ENCODE measurements at regions not wholly inside any gene's neighbourhood (a gene's known extent, or its start where the extent isn't known, plus 50 kb on each side); places are given as distances from the start of the nearest gene placed in this dataset.

GRCh38 chr5:142435410-142436115, 110.7 kb upstream of the SPRY4 start:
- DNase-seq (ENCODE audit: low read depth in 2 of 3, low spot score in 2 of 3): no peak

DNA sequence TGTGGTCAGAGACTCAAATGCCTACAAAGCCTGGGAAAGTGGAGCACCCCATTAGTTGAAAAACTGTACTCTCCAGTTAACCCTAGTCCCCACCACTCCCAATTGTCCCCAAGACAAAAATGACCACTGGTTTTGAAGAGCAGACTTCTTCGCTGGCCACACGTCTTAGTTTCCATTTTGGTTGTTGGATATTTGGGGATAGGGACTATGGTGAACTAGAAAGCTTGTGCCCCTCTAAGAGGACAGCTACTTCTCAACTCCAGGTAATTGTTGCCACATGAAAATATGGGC, 109.4 kb upstream of the SPRY4 start:
- DNase-seq (ENCODE audit: low read depth in 2 of 3, low spot score in 2 of 3): no peak

DNA sequence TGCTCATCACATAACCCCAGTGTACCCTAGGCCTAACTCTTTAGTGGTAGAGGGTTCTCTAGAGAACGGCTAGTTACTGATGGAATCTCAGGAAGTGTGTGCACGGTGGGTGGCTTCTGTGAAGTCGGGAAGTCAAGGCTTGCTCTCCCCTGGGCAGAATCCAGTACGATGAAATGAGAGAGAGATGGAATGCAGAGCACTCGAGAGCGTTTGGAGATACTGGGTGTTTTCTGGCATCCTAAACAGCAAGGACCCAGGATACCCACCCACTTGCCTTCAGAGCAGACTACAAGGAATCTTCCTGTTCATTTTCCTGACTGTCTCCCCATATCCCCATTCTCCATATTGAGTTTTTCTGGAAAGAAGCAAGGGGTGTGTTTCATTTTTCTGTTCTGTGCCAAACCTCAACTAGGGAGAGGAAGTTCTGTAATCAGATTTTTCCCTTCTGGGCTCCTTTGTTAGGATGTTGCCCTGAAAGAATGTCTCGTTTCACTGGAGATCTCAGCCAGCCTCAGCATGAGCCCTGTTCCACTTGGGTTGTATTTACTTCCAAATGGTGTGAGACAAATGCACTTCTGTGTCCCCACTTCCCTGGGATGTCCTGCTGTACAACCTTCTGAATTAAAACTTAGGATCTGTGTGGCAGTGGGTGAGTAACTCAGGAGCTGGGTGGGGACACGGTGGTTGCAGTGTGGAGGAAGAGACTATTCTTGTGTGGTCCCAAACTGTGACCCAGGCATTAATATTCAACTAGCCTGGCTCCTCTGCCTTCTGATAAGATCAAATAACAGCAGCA, 108.9 kb upstream of the SPRY4 start:
- DNase-seq (ENCODE audit: low read depth in 2 of 3, low spot score in 2 of 3): no peak

DNA sequence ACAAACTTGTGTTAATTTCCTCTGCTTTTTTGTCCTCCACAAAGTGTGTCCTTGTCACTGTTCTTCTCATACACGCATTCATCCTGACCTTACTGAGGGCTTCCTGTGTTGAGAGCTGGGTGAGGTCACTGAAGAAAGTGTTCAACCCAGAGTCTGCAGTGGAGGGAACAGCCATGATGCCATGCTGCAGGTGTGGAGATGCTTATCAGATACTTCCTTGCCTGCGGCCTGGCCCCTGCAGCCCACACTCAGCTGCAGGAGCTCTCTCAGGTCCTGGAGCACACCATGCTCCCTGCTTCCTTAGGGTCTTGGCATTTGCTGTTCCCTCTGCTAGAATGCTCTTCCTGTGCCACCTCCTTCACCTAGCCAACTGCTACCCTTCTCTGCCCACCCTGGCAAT, 108.1 kb upstream of the SPRY4 start:
- no peak for DNase-seq (ENCODE audit: low read depth in 2 of 3, low spot score in 2 of 3)

- DNase-seq (ENCODE audit: low read depth in 2 of 3, low spot score in 2 of 3): peak in 1 of 3 experiments; percentile 13
Observed at GRCh38 chr5:142432369-142432863, 107.6 kb upstream of the SPRY4 start.

GRCh38 chr5:142428773-142429473, 104.1 kb upstream of the SPRY4 start:
- DNase-seq (ENCODE audit: low read depth in 2 of 3, low spot score in 2 of 3): no peak

- DNase-seq (ENCODE audit: low read depth in 2 of 3, low spot score in 2 of 3): no peak
Observed at GRCh38 chr5:142428036-142428772, 103.4 kb upstream of the SPRY4 start.

- DNase-seq (ENCODE audit: low read depth in 2 of 3, low spot score in 2 of 3): no peak
Observed at GRCh38 chr5:142427529-142427928, 102.7 kb upstream of the SPRY4 start.

DNA sequence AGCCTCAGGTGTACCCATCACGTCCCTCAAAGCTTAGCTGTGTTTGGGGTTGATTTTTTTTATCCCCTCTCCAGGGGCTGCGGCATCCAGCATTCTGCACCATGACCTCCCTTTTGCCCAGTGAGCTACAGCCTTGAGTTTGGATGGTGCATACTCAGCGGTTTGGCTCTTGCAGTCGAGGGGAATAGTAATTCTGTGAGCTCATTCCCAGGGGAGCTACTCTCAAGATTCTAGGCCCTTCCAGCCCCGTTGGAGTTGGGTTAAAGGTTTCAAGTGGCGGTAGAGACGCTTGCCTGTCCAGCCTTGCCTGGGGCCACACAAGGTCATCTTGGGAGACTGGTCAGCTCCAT, 102.2 kb upstream of the SPRY4 start:
- no peak for DNase-seq (ENCODE audit: low read depth in 2 of 3, low spot score in 2 of 3)

GRCh38 chr5:142426129-142427014, 101.6 kb upstream of the SPRY4 start:
- no peak for DNase-seq (ENCODE audit: low read depth in 2 of 3, low spot score in 2 of 3)

GRCh38 chr5:142425286-142426065, 100.7 kb upstream of the SPRY4 start:
- no peak for DNase-seq (ENCODE audit: low read depth in 2 of 3, low spot score in 2 of 3)

DNA sequence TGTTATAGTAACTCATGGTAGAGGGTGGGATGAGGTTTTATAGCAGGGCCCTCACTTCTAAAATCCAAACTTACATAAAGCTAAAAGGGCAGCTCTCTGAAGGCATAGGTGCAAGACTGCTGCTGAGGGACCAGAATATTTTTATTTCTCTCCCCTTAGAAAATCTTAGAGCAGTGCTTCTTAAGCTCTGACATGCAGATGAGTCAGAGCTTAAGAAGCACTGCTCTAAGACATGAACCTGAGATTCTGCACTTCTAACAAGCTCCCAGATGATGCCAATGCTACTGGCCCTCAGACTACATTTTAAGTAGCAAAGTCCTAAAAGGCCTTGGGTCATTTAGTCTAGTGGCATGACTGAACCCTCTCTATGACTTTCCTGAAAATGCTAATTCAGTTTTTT, 97.6 kb upstream of the SPRY4 start:
- no peak for DNase-seq (ENCODE audit: low read depth in 2 of 3, low spot score in 2 of 3)

DNA sequence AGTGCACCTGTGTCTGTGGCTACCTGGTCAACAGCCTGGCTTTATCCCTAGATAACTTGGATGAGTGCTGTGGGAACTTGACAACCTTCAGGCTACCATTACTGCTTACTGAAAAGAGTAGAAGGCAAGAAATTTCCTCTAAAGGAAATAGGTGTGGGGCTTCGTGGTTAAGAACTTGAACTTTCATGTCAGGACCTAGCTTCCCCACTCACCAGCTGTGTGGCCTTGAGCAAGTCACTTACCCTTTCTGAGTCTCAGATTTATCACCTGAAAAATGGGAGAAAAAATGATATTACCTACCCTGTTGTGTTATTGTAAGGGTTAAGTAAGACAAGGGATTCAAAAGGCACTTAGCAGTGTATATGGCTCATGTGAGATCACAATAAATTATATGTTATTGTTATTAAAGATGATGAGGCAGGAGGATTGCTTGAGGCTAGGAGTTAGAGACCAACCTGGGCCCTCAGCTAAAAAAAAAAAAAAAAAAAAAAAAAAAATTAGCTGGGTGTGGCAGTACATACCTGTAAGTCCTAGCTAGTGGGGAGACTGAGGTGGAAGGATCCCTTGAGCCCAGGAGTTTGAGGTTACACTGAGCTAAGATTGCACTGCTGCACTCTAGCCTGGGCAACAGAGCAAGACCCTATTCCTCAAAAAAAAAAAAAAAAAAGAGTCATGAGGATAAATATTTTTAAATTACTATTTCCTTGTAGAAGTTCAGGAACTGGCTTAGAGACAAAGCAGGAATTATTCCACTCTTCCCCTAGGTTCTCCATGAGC, 97.0 kb upstream of the SPRY4 start:
- no peak for DNase-seq (ENCODE audit: low read depth in 2 of 3, low spot score in 2 of 3)

- no peak for DNase-seq (ENCODE audit: low read depth in 2 of 3, low spot score in 2 of 3)
Observed at GRCh38 chr5:142421228-142421617, 96.4 kb upstream of the SPRY4 start.

DNA sequence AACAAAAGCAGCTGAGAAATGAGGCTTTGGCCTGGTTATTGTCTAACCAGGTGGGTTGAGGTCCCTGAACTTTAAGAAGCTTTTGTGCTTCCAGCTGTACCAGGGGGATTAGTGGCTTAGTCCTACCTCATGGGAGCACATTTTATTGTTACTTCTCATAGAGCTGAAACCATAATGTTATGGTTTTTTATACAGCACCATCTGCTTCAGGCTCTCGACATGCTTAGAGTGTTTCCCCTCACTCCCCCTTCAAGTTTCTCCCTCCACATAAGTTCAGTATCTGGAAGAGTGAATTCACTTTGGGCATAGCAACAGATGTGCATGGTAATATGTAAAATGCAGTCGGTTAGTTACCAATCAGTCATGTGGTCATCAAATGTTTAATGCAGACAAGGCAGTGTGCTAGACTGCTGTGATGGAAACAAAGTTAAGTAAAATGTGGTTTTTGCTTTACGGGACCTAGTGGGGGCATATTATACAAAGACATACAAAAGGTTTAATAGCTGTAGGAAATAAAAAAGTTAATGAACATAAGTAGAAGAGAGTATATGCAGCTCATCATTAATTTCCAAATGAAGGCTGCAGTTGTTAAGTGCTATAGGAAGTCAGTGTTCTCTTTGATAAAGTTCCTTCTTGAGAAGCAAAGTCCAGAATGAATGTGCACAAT, 95.9 kb upstream of the SPRY4 start:
- DNase-seq (ENCODE audit: low read depth in 2 of 3, low spot score in 2 of 3): no peak

GRCh38 chr5:142412581-142412980, 87.8 kb upstream of the SPRY4 start:
- DNase-seq (ENCODE audit: low read depth in 2 of 3, low spot score in 2 of 3): no peak

DNA sequence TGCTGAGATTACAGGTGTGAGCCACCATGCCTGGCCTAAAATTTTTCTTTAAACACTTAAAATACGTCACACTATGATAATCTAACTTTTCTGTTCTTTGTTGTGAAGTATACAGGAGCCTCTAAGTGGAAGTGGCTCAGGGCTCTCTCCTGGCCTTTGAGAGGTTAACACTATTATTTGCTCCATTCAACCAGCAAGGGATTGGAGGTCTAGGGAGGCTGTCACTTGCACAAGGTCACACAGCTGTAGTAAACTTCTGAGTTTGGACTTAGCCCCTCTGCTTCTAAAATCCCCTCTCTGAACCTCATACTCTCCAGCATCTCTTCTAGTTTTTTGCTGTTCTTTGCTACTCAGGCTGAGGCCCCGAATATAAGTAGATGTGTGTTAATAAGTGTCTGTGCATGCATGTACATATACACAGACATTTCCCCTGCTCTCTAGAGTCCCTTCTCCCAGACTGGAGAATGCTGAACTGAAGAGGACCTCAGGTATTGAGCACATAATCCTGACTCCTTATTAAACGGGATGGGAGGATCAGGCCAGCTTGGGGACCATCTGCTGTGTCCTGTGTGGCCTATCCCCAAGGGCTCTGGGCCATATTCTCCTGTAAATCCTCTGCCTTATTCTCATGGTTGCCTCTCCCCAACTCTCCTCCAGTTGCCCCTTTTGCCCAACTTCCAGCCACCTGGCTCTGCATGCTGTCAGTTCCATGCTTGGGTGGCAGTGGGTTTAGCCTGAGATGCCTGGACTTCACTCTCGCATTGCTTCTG, 87.0 kb upstream of the SPRY4 start:
- DNase-seq (ENCODE audit: low read depth in 2 of 3, low spot score in 2 of 3): no peak

DNA sequence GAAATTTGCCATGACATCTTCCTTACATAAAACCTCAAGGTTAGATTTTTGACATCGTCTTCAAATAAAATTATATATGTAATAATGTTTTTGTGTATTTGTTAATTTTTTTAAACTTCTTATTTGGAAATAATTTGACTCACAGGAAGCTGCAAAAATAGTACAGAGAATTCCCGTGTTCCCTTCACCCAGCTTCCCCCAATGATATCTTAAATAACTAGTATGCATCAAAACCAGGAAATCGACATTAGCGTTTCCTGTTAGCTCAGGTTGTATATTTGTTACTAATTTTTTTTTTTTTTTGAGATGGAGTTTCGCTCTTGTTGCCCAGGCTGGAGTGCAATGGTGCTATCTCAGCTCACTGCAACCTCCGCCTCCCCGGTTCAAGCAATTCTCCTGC, 86.3 kb upstream of the SPRY4 start:
- DNase-seq (ENCODE audit: low read depth in 2 of 3, low spot score in 2 of 3): no peak
